H9 (cell line): ENCODE measurements at regions not wholly inside any gene's neighbourhood (a gene's known extent, or its start where the extent isn't known, plus 50 kb on each side); places are given as distances from the start of the nearest gene placed in this dataset.

Experiments
- DNase-seq: peaks from one replicate; pipeline ENCODE4 v3.0.0-alpha.2; 2017
- H2AFZ ChIP-seq: one replicate; pipeline ENCODE4 v1.6.1; 2013; ENCODE audit warnings: mild to moderate bottlenecking, low read length, control low read depth, moderate library complexity
- H2AK5ac ChIP-seq: 2 replicates; pipeline ENCODE4 v1.6.1; 2013; ENCODE audit warnings: low read length, control low read depth, mixed read lengths; ENCODE audit not compliant: insufficient read length
- H2BK120ac ChIP-seq: one replicate; pipeline ENCODE4 v1.6.1; 2013; ENCODE audit warnings: low read depth, mild to moderate bottlenecking, low read length, control low read depth, inconsistent platforms; ENCODE audit not compliant: poor library complexity, severe bottlenecking
- H2BK12ac ChIP-seq: 2 replicates; pipeline ENCODE4 v1.6.1; 2013; ENCODE audit warnings: low read length, control low read depth, mixed read lengths, low read depth; ENCODE audit not compliant: insufficient read length
- H2BK15ac ChIP-seq: 2 replicates; pipeline ENCODE4 v1.6.1; 2013; ENCODE audit warnings: low read depth, low read length, control low read depth
- H2BK20ac ChIP-seq: one replicate; pipeline ENCODE4 v1.6.1; 2013; ENCODE audit warnings: low read depth, mild to moderate bottlenecking, low read length, control low read depth, inconsistent platforms; ENCODE audit not compliant: poor library complexity, severe bottlenecking
- H2BK5ac ChIP-seq: 2 replicates; pipeline ENCODE4 v1.6.1; 2013; ENCODE audit warnings: low read length, control low read depth, mixed read lengths; ENCODE audit not compliant: insufficient read length
- H3K14ac ChIP-seq: 2 replicates; pipeline ENCODE4 v1.6.1; 2013; ENCODE audit warnings: low read length, control low read depth; ENCODE audit not compliant: insufficient read depth
- H3K18ac ChIP-seq: 2 replicates; pipeline ENCODE4 v1.6.1; 2013; ENCODE audit warnings: low read depth, mild to moderate bottlenecking, mixed read lengths, low read length, control low read depth; ENCODE audit not compliant: insufficient read length
- H3K23ac ChIP-seq: 2 replicates; pipeline ENCODE4 v1.6.1; 2013; ENCODE audit warnings: low read length, control low read depth, mixed read lengths, low read depth; ENCODE audit not compliant: insufficient read length
- H3K23me2 ChIP-seq: 2 replicates; pipeline ENCODE4 v1.6.1; 2013; ENCODE audit warnings: low read depth, mild to moderate bottlenecking, mixed read lengths, low read length, control low read depth; ENCODE audit not compliant: insufficient read length, poor library complexity, severe bottlenecking
- H3K27ac ChIP-seq: 2 replicates; pipeline ENCODE4 v1.5.1; 2013; ENCODE audit warnings: low read length, control low read depth, mixed read lengths, low read depth; ENCODE audit not compliant: insufficient read length
- H3K27me3 ChIP-seq: 2 replicates; pipeline ENCODE4 v1.6.1; 2013; ENCODE audit warnings: low read length, control low read depth, inconsistent platforms; ENCODE audit not compliant: insufficient read depth
- H3K4ac ChIP-seq: 2 replicates; pipeline ENCODE4 v1.6.1; 2013; ENCODE audit warnings: low read depth, mild to moderate bottlenecking, control low read depth, inconsistent platforms, low read length, moderate library complexity
- H3K4me1 ChIP-seq: 2 replicates; pipeline ENCODE4 v1.6.1; 2013; ENCODE audit warnings: low read length, control low read depth, inconsistent platforms; ENCODE audit not compliant: insufficient read depth
- H3K4me2 ChIP-seq: 2 replicates; pipeline ENCODE4 v1.6.1; 2013; ENCODE audit warnings: low read length, control low read depth, mixed read lengths; ENCODE audit not compliant: insufficient read length, insufficient read depth
- H3K56ac ChIP-seq: 2 replicates; pipeline ENCODE4 v1.6.1; 2013; ENCODE audit warnings: low read depth, mild to moderate bottlenecking, mixed read lengths, low read length, control low read depth; ENCODE audit not compliant: insufficient read length
- H3K79me1 ChIP-seq: 2 replicates; pipeline ENCODE4 v1.6.1; 2013; ENCODE audit warnings: low read depth, mild to moderate bottlenecking, moderate library complexity, low read length, control low read depth, inconsistent platforms; ENCODE audit not compliant: insufficient read depth, poor library complexity, severe bottlenecking
- H3K79me2 ChIP-seq: 2 replicates; pipeline ENCODE4 v1.6.1; 2013; ENCODE audit warnings: low read length, control low read depth, inconsistent platforms; ENCODE audit not compliant: insufficient read depth
- H3K9ac ChIP-seq: 2 replicates; pipeline ENCODE4 v1.6.1; 2013; ENCODE audit warnings: low read length, control low read depth, mixed read lengths; ENCODE audit not compliant: insufficient read length; ENCODE audit errors: extremely low read depth
- H3K9me3 ChIP-seq: one replicate; pipeline ENCODE4 v1.6.1; 2013; ENCODE audit warnings: low read depth, low read length, inconsistent platforms; ENCODE audit not compliant: control insufficient read depth
- H3T11ph ChIP-seq: one replicate; pipeline ENCODE4 v1.6.1; 2013; ENCODE audit warnings: mild to moderate bottlenecking, low read length, control low read depth, inconsistent platforms
- H4K20me1 ChIP-seq: one replicate; pipeline ENCODE4 v1.6.1; 2013; ENCODE audit not compliant: control insufficient read depth, insufficient read length, insufficient read depth
- H4K5ac ChIP-seq: 2 replicates; pipeline ENCODE4 v1.6.1; 2013; ENCODE audit warnings: low read depth, mild to moderate bottlenecking, mixed read lengths, low read length, control low read depth; ENCODE audit not compliant: insufficient read length
- H4K8ac ChIP-seq: replicated peaks from 2 replicates; pipeline ENCODE4 v1.6.1; 2013; ENCODE audit warnings: low read length, control low read depth, mixed read lengths, low read depth; ENCODE audit not compliant: insufficient read length
- H4K91ac ChIP-seq: 2 replicates; pipeline ENCODE4 v1.6.1; 2013; ENCODE audit warnings: low read depth, mild to moderate bottlenecking, moderate library complexity, mixed read lengths, low read length, control low read depth; ENCODE audit not compliant: insufficient read length
- H3K27ac Mint-ChIP-seq, 3 experiments: 2 replicates in 2 of 3; 3 replicates in 1 of 3; pipeline ENCODE4 v1.8.0; 2020 to 2021; ENCODE audit warnings: mixed read lengths in 3 of 3, mild to moderate bottlenecking in 1 of 3, moderate library complexity in 1 of 3
- H3K27me3 Mint-ChIP-seq: 2 replicates; pipeline ENCODE4 v1.8.0; 2021; ENCODE audit warnings: low read depth, mild to moderate bottlenecking, moderate library complexity, mixed read lengths
- H3K36me3 Mint-ChIP-seq, 3 experiments: 2 replicates in 2 of 3; 3 replicates in 1 of 3; pipeline ENCODE4 v1.8.0; 2020 to 2021; ENCODE audit warnings: low read depth in 3 of 3, mixed read lengths in 3 of 3; ENCODE audit not compliant: insufficient read depth in 1 of 3
- H3K4me1 Mint-ChIP-seq, 2 experiments: 2 replicates each; pipeline ENCODE4 v1.8.0; 2020; ENCODE audit warnings: mixed read lengths in 2 of 2
- H3K4me3 Mint-ChIP-seq, 2 experiments: 2 replicates in 1 of 2; 3 replicates in 1 of 2; pipeline ENCODE4 v1.8.0; 2020 to 2021; ENCODE audit warnings: mild to moderate bottlenecking in 2 of 2, mixed read lengths in 2 of 2, moderate library complexity in 1 of 2
- H3K9me3 Mint-ChIP-seq, 2 experiments: 2 replicates in 1 of 2; 3 replicates in 1 of 2; pipeline ENCODE4 v1.8.0; 2020; ENCODE audit warnings: mild to moderate bottlenecking in 2 of 2, mixed read lengths in 2 of 2, moderate library complexity in 1 of 2
- CTCF ChIP-seq: fragments of 200-600 bp; sonication (generic); conservative IDR thresholded peaks from 3 replicates; pipeline ENCODE4 v1.8.0; 2021; ENCODE audit warnings: antibody characterized with exemption, mild to moderate bottlenecking
- WGBS: extraction: QIAGEN DNeasy Blood & Tissue Kit; methylation state at CpG from one replicate; pipeline ENCODE4 v1.1.7; 2013; ENCODE audit warnings: missing lambda C conversion rate, low lambda C conversion rate, mixed read lengths; ENCODE audit not compliant: insufficient read length; ENCODE audit errors: extremely low coverage; 5-methylcytosine and 5-hydroxymethylcytosine counted together

GRCh38 chr4:37002625-37003024 lies 241.9 kb upstream of the NWD2 start:
- Histone ChIP-seq H2BK12ac (no peak overlapping the region), H2AFZ (no peak overlapping the region), H2BK20ac (no peak overlapping the region), H3K23ac (no peak overlapping the region), H3K79me1 (no peaks in the 10 kb centered on the region), H3K56ac (no peak overlapping the region), H3K4me1 (no peaks in the 10 kb centered on the region), H3K18ac (no peak overlapping the region), H3K79me2 (no peaks in the 10 kb centered on the region), H3K9me3 (no peaks in the 10 kb centered on the region), H2AK5ac (no peak overlapping the region), H4K91ac (no peak overlapping the region), H2BK5ac (no peak overlapping the region), H4K8ac (no peak overlapping the region), H3K4me2 (no peak overlapping the region), H2BK120ac (no peak overlapping the region), H3K9ac (no peak overlapping the region), H3K23me2 (no peaks in the 10 kb centered on the region), H2BK15ac (no peak overlapping the region), H4K5ac (no peak overlapping the region), H3K27ac (no peak overlapping the region), H3K14ac (no peak overlapping the region), H3K4ac (no peak overlapping the region), H4K20me1 (no peaks in the 10 kb centered on the region), H3T11ph (no peak overlapping the region), H3K27me3 (no peaks in the 10 kb centered on the region)
- WGBS, result no CpG with 5 or more reads among the region's 2 CpGs
- Mint-ChIP-seq H3K36me3 (peaks cover 7 to 19% (median 7%) of the 10 kb centered on the region in 3 experiments; a peak in 6 of 7 replicates), H3K9me3 (peaks cover 5 to 19% of the 10 kb centered on the region in 2 experiments), H3K27me3 (no peaks in the 10 kb centered on the region), H3K4me3 (no peak overlapping the region), H3K4me1 (peaks cover 7 to 8% of the 10 kb centered on the region in 2 experiments), H3K27ac (no peak overlapping the region)
- no peak for DNase-seq
- no peak for TF ChIP-seq CTCF
